GM12874 (cell line): ENCODE measurements at regions not wholly inside any gene's neighbourhood (a gene's known extent, or its start where the extent isn't known, plus 50 kb on each side); places are given as distances from the start of the nearest gene placed in this dataset.

Experiments
- CTCF ChIP-seq: IDR thresholded peaks from 2 replicates; pipeline ENCODE4 v1.5.1; 2011; ENCODE audit warnings: low read depth, mild to moderate bottlenecking, control low read depth, low read length, moderate library complexity; ENCODE audit not compliant: insufficient read depth

- no peak for TF ChIP-seq CTCF
Measured at GRCh38 chr1:79322511-79323027, 316.0 kb upstream of the ADGRL4 start.

GRCh38 chr1:79312438-79312837 lies 305.9 kb upstream of the ADGRL4 start:
- TF ChIP-seq CTCF = no peak

GRCh38 chr1:79310609-79311008 lies 304.1 kb upstream of the ADGRL4 start:
- TF ChIP-seq CTCF = no peak

DNA sequence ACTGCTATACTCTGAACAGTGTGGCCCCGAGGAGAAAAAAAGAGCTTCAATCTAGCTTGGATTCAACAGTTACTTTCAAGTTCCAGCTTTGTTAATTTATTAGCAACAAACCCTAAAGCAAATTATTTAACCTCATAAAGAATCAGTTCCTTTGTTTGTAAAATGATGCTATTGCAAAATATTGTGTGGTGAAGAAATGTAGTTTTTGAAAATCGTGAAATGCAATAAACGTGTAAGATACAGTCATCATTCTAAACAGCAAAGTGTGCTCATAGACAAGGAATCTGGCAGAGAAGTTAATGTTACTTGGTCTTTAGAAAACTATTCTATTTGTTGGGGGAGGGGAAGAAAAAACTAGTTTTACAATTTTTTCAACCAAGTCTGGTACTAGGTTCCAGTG lies 297.6 kb upstream of the ADGRL4 start:
- no peak for TF ChIP-seq CTCF

DNA sequence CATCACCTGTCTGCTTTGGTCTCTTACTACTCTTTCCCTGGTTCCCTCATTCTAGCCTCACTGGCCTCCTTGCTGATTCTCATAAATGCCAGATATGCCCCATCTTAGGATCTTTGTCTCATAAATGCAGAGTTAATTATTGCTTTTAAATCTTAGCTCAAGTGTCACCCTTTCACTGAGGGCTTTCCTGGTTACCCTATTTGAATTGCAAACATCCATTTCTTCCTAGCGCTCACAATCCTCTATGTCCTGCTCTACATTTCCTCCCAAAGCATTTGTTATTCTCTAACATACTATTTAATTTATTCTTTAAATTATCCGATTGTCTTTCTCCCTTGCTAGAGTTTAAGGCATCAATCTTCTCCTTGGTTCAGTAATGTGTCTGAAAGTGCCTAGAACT lies 296.5 kb upstream of the ADGRL4 start:
- no peak for TF ChIP-seq CTCF

DNA sequence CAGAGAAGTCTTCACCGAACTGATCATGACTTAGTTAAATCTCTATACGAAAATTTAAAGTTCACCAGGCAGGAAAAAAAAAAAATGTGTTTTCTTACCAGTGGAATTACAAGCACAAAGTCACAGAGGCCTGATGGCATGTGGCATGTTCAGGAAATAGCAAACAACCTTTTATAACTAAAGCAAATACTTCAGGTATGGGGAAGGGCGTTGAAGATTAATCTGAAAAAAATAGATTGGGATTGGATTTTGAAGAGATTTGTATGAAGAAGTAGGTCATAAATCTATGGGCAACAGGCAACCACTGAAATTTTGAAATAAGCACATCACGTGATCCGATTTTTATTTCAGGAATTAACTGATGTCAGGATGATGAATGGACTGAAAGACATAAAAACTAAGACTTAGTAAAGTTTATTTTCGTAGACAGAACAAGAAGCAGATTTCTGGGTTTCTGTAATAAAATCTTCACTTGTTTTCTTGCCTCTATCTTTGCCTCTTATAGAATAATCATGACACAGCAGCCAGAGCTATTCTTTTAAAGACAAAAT lies 295.9 kb upstream of the ADGRL4 start:
- TF ChIP-seq CTCF = no peak

- TF ChIP-seq CTCF = no peak
Measured at GRCh38 chr1:79295967-79296366, 289.4 kb upstream of the ADGRL4 start.

DNA sequence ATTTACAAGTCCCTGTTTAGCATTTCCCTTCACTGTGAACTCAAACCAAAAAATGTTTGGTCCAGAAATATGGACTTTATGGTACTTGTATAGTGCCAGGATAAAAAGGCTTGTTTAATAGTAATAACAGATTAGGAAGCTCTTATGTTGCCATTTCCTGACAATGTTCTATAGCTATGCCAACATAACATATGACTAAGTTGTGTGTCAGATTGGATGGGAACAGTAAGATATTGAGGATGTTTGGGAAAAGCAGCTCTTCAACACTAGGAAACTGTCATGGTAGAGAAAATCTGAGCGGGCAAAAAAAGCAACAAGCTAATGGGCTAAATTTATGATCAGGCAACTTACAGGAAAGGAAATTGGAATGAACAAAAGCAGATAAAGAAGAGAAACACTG lies 287.1 kb upstream of the ADGRL4 start:
- no peak for TF ChIP-seq CTCF
